Body of pancreas (tissue), 4 donors: ENCODE measurements at regions not wholly inside any gene's neighbourhood (a gene's known extent, or its start where the extent isn't known, plus 50 kb on each side); places are given as distances from the start of the nearest gene placed in this dataset.

Source experiments
- ATAC-seq: fragments of 150-250 bp; one replicate; pipeline ENCODE4 v1.9.1; 2016
- DNase-seq, 4 donors: peaks; one replicate each; pipeline ENCODE4 v3.0.0-alpha.2; 2019
- H3K27ac ChIP-seq, 4 donors: fragments of 200-600 bp; sonication (generic); 1 replicate in 3 of 4; 2 replicates in 1 of 4; pipeline versions ENCODE4 v1.5.1 to v1.6.1; 2016 to 2019; ENCODE audit warnings: mild to moderate bottlenecking in 1 of 4, mixed read lengths in 1 of 4, moderate library complexity in 1 of 4
- H3K27me3 ChIP-seq, 2 donors: fragments of 200-600 bp; sonication (generic); one replicate each; pipeline ENCODE4 v1.6.0; 2016; ENCODE audit warnings: mild to moderate bottlenecking in 1 of 2
- H3K36me3 ChIP-seq, 2 donors: fragments of 200-600 bp; sonication (generic); replicated peaks in 1 of 2; 2 replicates each; pipeline ENCODE4 v1.5.1; 2016; ENCODE audit warnings: low read depth in 2 of 2; ENCODE audit not compliant: insufficient read depth in 1 of 2
- H3K4me1 ChIP-seq: fragments of 200-600 bp; sonication (generic); one replicate; pipeline ENCODE4 v1.6.0; 2016
- H3K4me3 ChIP-seq, 2 donors: fragments of 200-600 bp; sonication (generic); 1 replicate in 1 of 2; 2 replicates in 1 of 2; pipeline ENCODE4 v1.5.1; 2016 to 2019
- H3K9me3 ChIP-seq, 3 donors: fragments of 200-600 bp; sonication (generic); 1 replicate in 2 of 3; 2 replicates in 1 of 3; pipeline ENCODE4 v1.5.1; 2016
- POLR2A ChIP-seq, 3 donors: fragments of 450-650 bp; IDR thresholded peaks; one replicate each; pipeline ENCODE4 v1.6.1; 2016; ENCODE audit warnings: antibody characterized with exemption in 3 of 3, mild to moderate bottlenecking in 2 of 3
- WGBS, 2 donors: methylation state at CpG; one replicate each; pipeline ENCODE4 v1.1.5; 2017; 5-methylcytosine and 5-hydroxymethylcytosine counted together
- intact Hi-C: fragments of 100-400 bp; cut with DNase I; formaldehyde crosslinking; loops from one replicate; pipeline ENCODE4 v1.15.1; 2023
- TF ChIP-seq, protein P1 (sequence below), 7 experiments: fragments of 450-650 bp in 4 of 7; fragments of 200-600 bp in 3 of 7; sonication (generic) in 3 of 7; IDR thresholded peaks; one replicate each; pipeline ENCODE4 v1.5.1; 2016 to 2019; ENCODE audit warnings: antibody characterized with exemption in 7 of 7

DNA sequence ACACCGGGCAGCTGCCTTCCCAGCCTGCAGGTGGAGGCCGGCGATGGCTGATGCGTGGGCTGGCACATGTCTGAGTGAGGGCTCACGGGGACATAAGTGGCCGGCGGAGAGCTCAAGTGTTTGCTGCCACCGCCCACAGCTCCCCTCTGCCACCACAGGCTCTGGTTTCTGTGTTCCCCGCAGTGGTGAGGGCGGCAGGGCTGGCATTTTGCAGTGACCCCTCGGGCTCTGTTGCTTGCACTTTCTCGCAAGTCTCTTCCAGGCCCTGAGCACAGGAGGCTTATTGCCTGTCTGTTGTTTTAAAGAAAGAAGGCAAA, 271.0 kb upstream of the RTL1 start:
- DNase-seq (peak in 2 of 4 donors; percentile 19 to 32), ATAC-seq (no peak)
- no peak for TF ChIP-seq POLR2A (IDR thresholded peaks at IDR 0.05)
- TF ChIP-seq, protein P1, sequence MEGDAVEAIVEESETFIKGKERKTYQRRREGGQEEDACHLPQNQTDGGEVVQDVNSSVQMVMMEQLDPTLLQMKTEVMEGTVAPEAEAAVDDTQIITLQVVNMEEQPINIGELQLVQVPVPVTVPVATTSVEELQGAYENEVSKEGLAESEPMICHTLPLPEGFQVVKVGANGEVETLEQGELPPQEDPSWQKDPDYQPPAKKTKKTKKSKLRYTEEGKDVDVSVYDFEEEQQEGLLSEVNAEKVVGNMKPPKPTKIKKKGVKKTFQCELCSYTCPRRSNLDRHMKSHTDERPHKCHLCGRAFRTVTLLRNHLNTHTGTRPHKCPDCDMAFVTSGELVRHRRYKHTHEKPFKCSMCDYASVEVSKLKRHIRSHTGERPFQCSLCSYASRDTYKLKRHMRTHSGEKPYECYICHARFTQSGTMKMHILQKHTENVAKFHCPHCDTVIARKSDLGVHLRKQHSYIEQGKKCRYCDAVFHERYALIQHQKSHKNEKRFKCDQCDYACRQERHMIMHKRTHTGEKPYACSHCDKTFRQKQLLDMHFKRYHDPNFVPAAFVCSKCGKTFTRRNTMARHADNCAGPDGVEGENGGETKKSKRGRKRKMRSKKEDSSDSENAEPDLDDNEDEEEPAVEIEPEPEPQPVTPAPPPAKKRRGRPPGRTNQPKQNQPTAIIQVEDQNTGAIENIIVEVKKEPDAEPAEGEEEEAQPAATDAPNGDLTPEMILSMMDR (IDR thresholded peaks at IDR 0.05): no peak
- intact Hi-C loops: no loop called here
- H3K27ac ChIP-seq: no peak overlapping the region
- H3K9me3 ChIP-seq: no peaks in the 10 kb centered on the region
- H3K27me3 ChIP-seq: no peaks in the 10 kb centered on the region
- 82 to 97% methylated on average over 9 to 12 of the region's 12 CpGs for WGBS, 2 donors
- H3K4me1 ChIP-seq: peaks cover 5% of the 10 kb centered on the region
- no peaks in the 10 kb centered on the region for H3K36me3 ChIP-seq
- H3K4me3 ChIP-seq: no peak overlapping the region

- WGBS, 2 donors: 38 to 75% methylated on average over 6 to 9 of the region's 9 CpGs
- no peaks in the 10 kb centered on the region for H3K36me3 ChIP-seq
Observed at GRCh38 chr14:101174980-101175606, 271.6 kb upstream of the RTL1 start.

GRCh38 chr14:101175731-101176534, 272.4 kb upstream of the RTL1 start:
- Histone ChIP-seq H3K27me3 (no peaks in the 10 kb centered on the region), H3K4me3 (no peak overlapping the region), H3K4me1 (peaks cover 5% of the 10 kb centered on the region), H3K36me3 (no peaks in the 10 kb centered on the region), H3K9me3 (no peaks in the 10 kb centered on the region), H3K27ac (no peak overlapping the region)
- TF ChIP-seq POLR2A (IDR thresholded peaks at IDR 0.05): no peak
- TF ChIP-seq, protein P1 (IDR thresholded peaks at IDR 0.05): no peak
- ATAC-seq: no peak
- intact Hi-C loops: no loop called here
- no peak for DNase-seq
- WGBS, 2 donors: 86% methylated on average over 5 to 13 of the region's 13 CpGs

More at GRCh38 chr14:101174980-101175606, 271.6 kb upstream of the RTL1 start:
- TF ChIP-seq, protein P1 (IDR thresholded peaks at IDR 0.05): no peak
- TF ChIP-seq POLR2A (IDR thresholded peaks at IDR 0.05): no peak
- no peaks in the 10 kb centered on the region for H3K27me3 ChIP-seq
- H3K9me3 ChIP-seq: no peaks in the 10 kb centered on the region
- DNase-seq (peak in 3 of 4 donors; percentile 14 to 32 (median 20)), ATAC-seq (no peak)
- no peak overlapping the region for H3K27ac ChIP-seq
- intact Hi-C loops: no loop called here
- no peak overlapping the region for H3K4me3 ChIP-seq
- peaks cover 5% of the 10 kb centered on the region for H3K4me1 ChIP-seq

DNA sequence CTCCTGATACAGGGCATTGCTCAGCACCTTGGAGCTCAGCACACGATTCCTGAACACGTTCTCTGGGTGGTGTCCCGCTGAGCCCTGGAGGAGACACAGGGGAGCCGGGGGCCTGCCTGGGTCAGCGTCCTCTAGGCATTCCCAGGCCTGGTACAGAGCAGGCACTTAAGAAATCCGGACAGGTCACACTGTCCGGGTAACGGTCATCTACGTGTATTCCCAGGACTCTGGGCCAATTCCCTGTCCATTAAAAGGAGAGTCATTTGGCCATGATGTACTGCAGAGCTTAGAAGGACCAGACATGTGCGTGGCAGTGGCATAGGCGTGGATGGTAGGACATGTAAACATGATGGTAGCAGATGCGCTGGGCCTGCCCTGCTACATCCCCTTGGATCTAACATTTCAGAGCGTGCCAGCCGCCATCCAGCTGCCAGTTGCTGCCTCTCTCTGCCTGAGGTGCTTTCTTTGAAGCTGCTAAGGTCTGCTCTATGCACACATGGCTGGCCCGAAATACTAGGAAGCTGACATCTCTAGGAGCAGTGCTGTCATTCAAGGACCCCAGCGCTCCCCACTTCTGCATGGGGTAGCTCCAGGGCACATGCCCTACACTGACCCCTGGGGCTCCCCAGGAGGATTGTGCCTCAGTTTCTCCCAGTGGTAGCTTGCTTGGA, 273.1 kb upstream of the RTL1 start:
- H3K4me3 ChIP-seq: no peak overlapping the region
- TF ChIP-seq POLR2A (IDR thresholded peaks at IDR 0.05): no peak
- TF ChIP-seq, protein P1 (IDR thresholded peaks at IDR 0.05): no peak
- no peak overlapping the region for H3K27ac ChIP-seq
- H3K4me1 ChIP-seq: peaks cover 5% of the 10 kb centered on the region
- H3K9me3 ChIP-seq: no peaks in the 10 kb centered on the region
- no peaks in the 10 kb centered on the region for H3K27me3 ChIP-seq
- DNase-seq (no peak), ATAC-seq (no peak)
- H3K36me3 ChIP-seq: no peaks in the 10 kb centered on the region
- intact Hi-C loops: no loop called here
- WGBS, 2 donors: 73 to 78% methylated on average over 13 to 16 of the region's 16 CpGs
